ENCODE measurements at regions not wholly inside any gene's neighbourhood (a gene's known extent, or its start where the extent isn't known, plus 50 kb on each side); places are given as distances from the start of the nearest gene placed in this dataset.
"Not testable (repeated sequence)": the region's sequence is repeated elsewhere in the genome, so short reads cannot be mapped to it uniquely, and the experiment has no call there.

GRCh38 chr4:30125868-30126267 lies 594.3 kb upstream of the PCDH7 start:
- no peak for DNase-seq (ENCODE audit: low read depth)
- H3K4me3 ChIP-seq (replicated peaks; ENCODE audit: low read depth, low read length): no peak overlapping the region
- TF ChIP-seq CTCF (IDR thresholded peaks at IDR 0.05; ENCODE audit: low read length, missing control alignments): no peak

DNA sequence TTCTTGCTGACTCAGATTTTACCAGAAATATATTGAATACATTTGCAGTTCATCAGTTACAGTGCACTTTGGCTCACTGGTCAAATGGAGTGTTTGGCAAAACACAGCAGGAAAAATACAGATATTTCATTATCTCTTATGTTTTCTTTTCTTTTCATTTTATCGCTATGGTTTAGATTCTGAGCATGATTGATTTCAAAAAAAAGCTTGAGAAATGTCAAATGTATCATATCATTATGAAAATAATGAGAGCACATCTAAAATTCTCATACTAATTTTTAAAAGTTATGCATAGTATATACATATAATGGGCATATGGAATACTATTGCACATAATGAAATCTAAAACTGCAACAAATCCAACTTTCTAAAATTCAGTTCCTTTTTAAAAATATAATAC lies 593.8 kb upstream of the PCDH7 start:
- no peak for TF ChIP-seq CTCF (IDR thresholded peaks at IDR 0.05; ENCODE audit: low read length, missing control alignments)
- no peak for DNase-seq (ENCODE audit: low read depth)
- H3K4me3 ChIP-seq (replicated peaks; ENCODE audit: low read depth, low read length): no peak overlapping the region

DNA sequence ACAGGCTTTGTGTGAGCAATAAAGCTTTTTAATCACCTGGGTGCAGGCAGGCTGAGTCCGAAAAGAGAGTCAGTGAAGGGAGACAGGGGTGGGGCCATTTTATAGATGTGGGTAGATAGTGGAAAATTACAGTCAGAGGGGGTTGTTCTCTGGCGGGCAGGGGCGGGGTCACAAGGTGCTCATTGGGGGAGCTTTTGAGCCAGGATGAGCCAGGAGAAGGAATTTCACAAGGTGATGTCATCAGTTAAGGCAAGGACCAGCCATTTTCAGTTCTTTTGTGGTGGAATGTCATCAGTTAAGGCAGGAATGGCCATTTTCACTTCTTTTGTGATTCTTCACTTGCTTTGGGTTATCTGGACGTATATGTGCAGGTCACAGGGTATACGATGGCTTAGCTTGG lies 571.3 kb upstream of the PCDH7 start:
- not testable (repeated sequence) for H3K4me3 ChIP-seq (replicated peaks; ENCODE audit: low read depth, low read length); DNase-seq (ENCODE audit: low read depth)

DNA sequence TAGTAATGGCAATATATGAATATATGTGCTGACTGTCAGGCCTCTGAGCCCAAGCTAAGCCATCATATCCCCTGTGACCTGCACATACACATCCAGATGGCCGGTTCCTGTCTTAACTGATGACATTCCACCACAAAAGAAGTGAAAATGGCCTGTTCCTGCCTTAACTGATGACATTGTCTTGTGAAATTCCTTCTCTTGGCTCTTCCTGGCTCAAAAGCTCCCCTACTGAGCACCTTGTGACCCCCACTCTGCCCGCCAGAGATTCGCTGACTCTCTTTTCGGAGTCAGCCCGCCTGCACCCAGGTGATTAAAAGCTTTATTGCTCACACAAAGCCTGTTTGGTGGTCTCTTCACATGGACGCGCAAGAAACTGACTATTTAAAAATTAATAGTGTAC lies 570.6 kb upstream of the PCDH7 start:
- not testable (repeated sequence) for DNase-seq (ENCODE audit: low read depth); H3K4me3 ChIP-seq (replicated peaks; ENCODE audit: low read depth, low read length)

GRCh38 chr4:30153427-30153826 lies 566.7 kb upstream of the PCDH7 start:
- DNase-seq (ENCODE audit: low read depth): no peak
- no peak for TF ChIP-seq CTCF (IDR thresholded peaks at IDR 0.05; ENCODE audit: low read length, missing control alignments)
- H3K4me3 ChIP-seq (replicated peaks; ENCODE audit: low read depth, low read length): no peak overlapping the region

DNA sequence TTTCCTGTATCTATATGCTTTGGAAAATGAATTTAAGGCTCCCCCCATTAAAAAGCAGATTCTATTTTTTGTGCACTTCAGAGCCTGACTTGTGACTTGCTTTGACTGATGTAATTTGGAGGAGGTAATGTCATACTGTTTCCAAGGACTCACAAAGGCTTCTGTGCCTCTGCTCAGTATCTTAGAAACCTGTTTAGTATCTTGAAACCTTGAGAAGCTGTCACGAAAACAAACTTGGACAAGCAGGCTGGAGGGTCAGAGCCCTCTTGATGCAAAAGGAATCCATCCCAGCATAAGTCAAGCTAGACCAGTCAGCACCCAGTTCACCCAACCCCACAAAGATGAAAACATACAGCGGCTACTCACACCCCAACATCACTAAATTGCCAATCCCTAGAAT lies 560.0 kb upstream of the PCDH7 start:
- no peak for TF ChIP-seq CTCF (IDR thresholded peaks at IDR 0.05; ENCODE audit: low read length, missing control alignments)
- no peak overlapping the region for H3K4me3 ChIP-seq (replicated peaks; ENCODE audit: low read depth, low read length)
- no peak for DNase-seq (ENCODE audit: low read depth)

- DNase-seq (ENCODE audit: low read depth): peak; percentile 4
- H3K4me3 ChIP-seq (replicated peaks; ENCODE audit: low read depth, low read length): no peak overlapping the region
- TF ChIP-seq CTCF (IDR thresholded peaks at IDR 0.05; ENCODE audit: low read length, missing control alignments): no peak
These were observed 547.8 kb upstream of the PCDH7 start for GRCh38 chr4:30172416-30172815.

DNA sequence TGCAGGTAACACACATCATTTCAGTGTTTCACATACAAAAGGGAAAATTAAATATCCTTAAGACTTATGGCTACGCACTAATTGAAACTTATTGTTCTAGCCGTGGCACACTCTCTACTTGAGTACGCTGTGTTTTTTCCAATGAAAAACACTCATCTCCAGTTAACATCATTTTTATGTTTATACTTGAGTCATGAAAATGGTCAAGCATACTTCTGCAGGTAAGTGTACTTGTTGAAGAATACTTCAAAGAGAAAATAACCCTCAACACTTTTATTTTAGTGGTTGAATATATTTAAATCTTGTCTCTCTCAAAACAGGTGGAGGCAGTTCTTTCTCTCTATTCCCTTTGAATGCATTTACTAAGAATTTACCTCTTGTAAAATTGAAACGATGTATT lies 538.7 kb upstream of the PCDH7 start:
- DNase-seq (ENCODE audit: low read depth): no peak
- no peak overlapping the region for H3K4me3 ChIP-seq (replicated peaks; ENCODE audit: low read depth, low read length)
- no peak for TF ChIP-seq CTCF (IDR thresholded peaks at IDR 0.05; ENCODE audit: low read length, missing control alignments)
